Lower lobe of right lung (tissue), 2 donors: ENCODE measurements at regions not wholly inside any gene's neighbourhood (a gene's known extent, or its start where the extent isn't known, plus 50 kb on each side); places are given as distances from the start of the nearest gene placed in this dataset.

Experiments used
- ATAC-seq, 2 donors: fragments of 200-7000 bp; cut with Tn5 transposase; one replicate each; pipeline ENCODE4 v1.9.1; 2020 to 2022; ENCODE audit warnings: mild to moderate bottlenecking in 2 of 2, moderate library complexity in 2 of 2
- DNase-seq: peaks from one replicate; pipeline ENCODE4 v3.0.0-alpha.2; 2020
- H3K27ac ChIP-seq: fragments of 200-600 bp; one replicate; pipeline ENCODE4 v1.8.0; 2022
- H3K27me3 ChIP-seq: fragments of 200-600 bp; one replicate; pipeline ENCODE4 v1.8.0; 2022; ENCODE audit warnings: low read depth
- H3K36me3 ChIP-seq: fragments of 200-600 bp; one replicate; pipeline ENCODE4 v1.8.0; 2022; ENCODE audit warnings: mild to moderate bottlenecking
- H3K4me1 ChIP-seq: fragments of 200-600 bp; one replicate; pipeline ENCODE4 v1.8.0; 2022
- H3K4me3 ChIP-seq: fragments of 200-600 bp; one replicate; pipeline ENCODE4 v1.8.0; 2022; ENCODE audit warnings: mild to moderate bottlenecking
- H3K9me3 ChIP-seq: fragments of 200-600 bp; one replicate; pipeline ENCODE4 v1.8.0; 2022
- intact Hi-C: fragments of 100-400 bp; cut with DNase I; formaldehyde crosslinking; loops from one replicate; pipeline ENCODE4 v1.11.0; 2022
- TF ChIP-seq, protein P1 (sequence below): fragments of 200-600 bp; IDR thresholded peaks from one replicate; pipeline ENCODE4 v1.8.0; 2022; ENCODE audit warnings: antibody characterized with exemption, mild to moderate bottlenecking
- donor health status: DM: no; HTN: yes; CAD: no; lungs with severe emphysema.

- intact Hi-C loops: no loop called here
- no peak for DNase-seq
- Histone ChIP-seq H3K27me3 (no peaks in the 10 kb centered on the region), H3K4me3 (no peak overlapping the region), H3K36me3 (no peaks in the 10 kb centered on the region), H3K27ac (no peak overlapping the region), H3K4me1 (no peaks in the 10 kb centered on the region), H3K9me3 (no peaks in the 10 kb centered on the region)
- no peak for ATAC-seq
- TF ChIP-seq, protein P1, sequence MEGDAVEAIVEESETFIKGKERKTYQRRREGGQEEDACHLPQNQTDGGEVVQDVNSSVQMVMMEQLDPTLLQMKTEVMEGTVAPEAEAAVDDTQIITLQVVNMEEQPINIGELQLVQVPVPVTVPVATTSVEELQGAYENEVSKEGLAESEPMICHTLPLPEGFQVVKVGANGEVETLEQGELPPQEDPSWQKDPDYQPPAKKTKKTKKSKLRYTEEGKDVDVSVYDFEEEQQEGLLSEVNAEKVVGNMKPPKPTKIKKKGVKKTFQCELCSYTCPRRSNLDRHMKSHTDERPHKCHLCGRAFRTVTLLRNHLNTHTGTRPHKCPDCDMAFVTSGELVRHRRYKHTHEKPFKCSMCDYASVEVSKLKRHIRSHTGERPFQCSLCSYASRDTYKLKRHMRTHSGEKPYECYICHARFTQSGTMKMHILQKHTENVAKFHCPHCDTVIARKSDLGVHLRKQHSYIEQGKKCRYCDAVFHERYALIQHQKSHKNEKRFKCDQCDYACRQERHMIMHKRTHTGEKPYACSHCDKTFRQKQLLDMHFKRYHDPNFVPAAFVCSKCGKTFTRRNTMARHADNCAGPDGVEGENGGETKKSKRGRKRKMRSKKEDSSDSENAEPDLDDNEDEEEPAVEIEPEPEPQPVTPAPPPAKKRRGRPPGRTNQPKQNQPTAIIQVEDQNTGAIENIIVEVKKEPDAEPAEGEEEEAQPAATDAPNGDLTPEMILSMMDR: no peak
Measured at GRCh38 chr16:7101054-7101453, 231.6 kb upstream of the RBFOX1 start.

DNA sequence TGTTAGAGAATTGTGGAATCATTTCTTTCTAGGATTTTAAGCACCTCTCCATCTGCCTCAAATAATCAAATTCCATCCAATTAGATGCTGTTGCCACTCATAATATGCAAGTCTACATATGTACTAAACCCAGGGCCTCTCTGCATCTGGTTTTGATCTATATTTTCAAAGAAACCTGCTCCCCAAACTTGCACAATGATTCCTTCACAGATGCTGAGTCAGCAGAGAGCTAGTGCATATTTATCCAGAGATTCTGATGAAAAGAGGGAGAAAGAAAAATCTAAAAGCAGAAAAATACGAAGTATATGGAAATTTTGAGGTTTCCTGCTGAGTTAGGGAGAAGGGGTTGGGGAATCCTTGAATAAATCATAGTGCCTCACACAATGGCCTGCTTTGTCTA lies 235.1 kb upstream of the RBFOX1 start:
- H3K27ac ChIP-seq: no peak overlapping the region
- H3K27me3 ChIP-seq: no peaks in the 10 kb centered on the region
- TF ChIP-seq, protein P1: no peak
- H3K9me3 ChIP-seq: no peaks in the 10 kb centered on the region
- no peak for DNase-seq
- no peaks in the 10 kb centered on the region for H3K36me3 ChIP-seq
- intact Hi-C loops: no loop called here
- H3K4me1 ChIP-seq: no peaks in the 10 kb centered on the region
- ATAC-seq: no peak
- H3K4me3 ChIP-seq: no peak overlapping the region

- ATAC-seq (no peak), DNase-seq (no peak)
- intact Hi-C loops: no loop called here
- H3K9me3 ChIP-seq: no peaks in the 10 kb centered on the region
- no peak overlapping the region for H3K4me3 ChIP-seq
- no peaks in the 10 kb centered on the region for H3K36me3 ChIP-seq
- H3K27me3 ChIP-seq: no peaks in the 10 kb centered on the region
- no peak overlapping the region for H3K27ac ChIP-seq
- TF ChIP-seq, protein P1: no peak
- no peaks in the 10 kb centered on the region for H3K4me1 ChIP-seq
Measured at GRCh38 chr16:7093511-7093910, 239.1 kb upstream of the RBFOX1 start.

DNA sequence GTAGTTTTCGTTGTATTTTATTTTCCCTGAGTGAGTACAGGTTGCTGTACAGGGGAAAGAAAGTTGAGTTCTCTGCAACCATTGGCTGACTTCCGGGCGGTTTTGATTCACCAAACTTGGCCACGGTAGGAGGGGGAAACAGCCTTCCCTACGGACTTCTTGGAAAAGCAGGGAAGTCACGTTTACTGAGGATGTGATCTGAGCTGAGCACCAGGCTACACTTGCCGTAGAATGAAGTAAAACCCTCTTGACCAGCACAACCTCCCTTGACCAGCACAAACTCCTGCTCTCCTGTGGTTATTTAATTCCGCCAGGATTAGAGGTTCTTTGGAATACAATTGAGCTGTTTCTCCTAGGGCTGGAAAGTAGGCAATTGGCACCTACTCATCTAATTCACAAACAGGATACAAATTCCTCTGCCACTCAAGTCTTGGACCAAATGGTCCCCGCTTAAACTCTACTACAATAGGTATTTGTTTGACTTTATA lies 242.0 kb upstream of the RBFOX1 start:
- H3K27me3 ChIP-seq: no peaks in the 10 kb centered on the region
- H3K36me3 ChIP-seq: no peaks in the 10 kb centered on the region
- TF ChIP-seq, protein P1: no peak
- ATAC-seq (no peak), DNase-seq (no peak)
- no peaks in the 10 kb centered on the region for H3K9me3 ChIP-seq
- no peak overlapping the region for H3K27ac ChIP-seq
- intact Hi-C loops: no loop called here
- no peaks in the 10 kb centered on the region for H3K4me1 ChIP-seq
- H3K4me3 ChIP-seq: no peak overlapping the region

- Histone ChIP-seq H3K9me3 (no peaks in the 10 kb centered on the region), H3K27me3 (no peaks in the 10 kb centered on the region), H3K27ac (no peak overlapping the region), H3K4me3 (no peak overlapping the region), H3K4me1 (no peaks in the 10 kb centered on the region), H3K36me3 (no peaks in the 10 kb centered on the region)
- ATAC-seq (no peak), DNase-seq (no peak)
- intact Hi-C loops: no loop called here
- TF ChIP-seq, protein P1: no peak
Measured at GRCh38 chr16:7089751-7090150, 242.9 kb upstream of the RBFOX1 start.

- no peaks in the 10 kb centered on the region for H3K36me3 ChIP-seq
- no peaks in the 10 kb centered on the region for H3K9me3 ChIP-seq
- TF ChIP-seq, protein P1: no peak
- no peak overlapping the region for H3K4me3 ChIP-seq
- DNase-seq (no peak), ATAC-seq (no peak)
- intact Hi-C loops: no loop called here
- no peaks in the 10 kb centered on the region for H3K4me1 ChIP-seq
- no peaks in the 10 kb centered on the region for H3K27me3 ChIP-seq
- no peak overlapping the region for H3K27ac ChIP-seq
Measured at GRCh38 chr16:7088711-7089110, 243.9 kb upstream of the RBFOX1 start.
